AG09319 (cell line): ENCODE measurements at regions not wholly inside any gene's neighbourhood (a gene's known extent, or its start where the extent isn't known, plus 50 kb on each side); places are given as distances from the start of the nearest gene placed in this dataset.

ENCODE experiments used
- DNase-seq: peaks from one replicate; pipeline ENCODE4 v3.0.0-alpha.2; 2010; ENCODE audit warnings: low read depth; ENCODE audit errors: extremely low read depth
- TF ChIP-seq, protein P1 (sequence below): IDR thresholded peaks from 2 replicates; pipeline ENCODE4 v1.5.1; 2011; ENCODE audit warnings: low read depth, mild to moderate bottlenecking, inconsistent platforms, low read length, moderate library complexity

DNA sequence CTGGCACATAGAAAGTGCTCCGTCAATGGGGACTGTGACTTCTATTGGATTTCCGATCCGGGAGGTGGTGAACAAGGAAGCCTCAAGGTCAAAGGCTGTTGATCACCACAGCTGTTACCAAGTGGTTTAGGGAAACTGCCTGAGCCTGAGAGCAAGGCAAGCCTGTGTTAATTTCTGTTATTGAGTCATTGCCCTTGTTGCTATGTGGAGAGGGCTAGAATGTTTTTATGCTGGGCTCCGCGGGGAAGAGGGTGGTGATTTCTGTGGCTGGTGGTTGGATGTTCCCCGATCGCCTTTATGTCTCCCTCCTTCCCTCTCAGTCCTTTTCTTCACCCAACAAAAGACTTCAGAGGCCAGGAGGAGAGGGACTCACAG lies 108.5 kb upstream of the ALX4 start:
- no peak for DNase-seq
- TF ChIP-seq, protein P1, sequence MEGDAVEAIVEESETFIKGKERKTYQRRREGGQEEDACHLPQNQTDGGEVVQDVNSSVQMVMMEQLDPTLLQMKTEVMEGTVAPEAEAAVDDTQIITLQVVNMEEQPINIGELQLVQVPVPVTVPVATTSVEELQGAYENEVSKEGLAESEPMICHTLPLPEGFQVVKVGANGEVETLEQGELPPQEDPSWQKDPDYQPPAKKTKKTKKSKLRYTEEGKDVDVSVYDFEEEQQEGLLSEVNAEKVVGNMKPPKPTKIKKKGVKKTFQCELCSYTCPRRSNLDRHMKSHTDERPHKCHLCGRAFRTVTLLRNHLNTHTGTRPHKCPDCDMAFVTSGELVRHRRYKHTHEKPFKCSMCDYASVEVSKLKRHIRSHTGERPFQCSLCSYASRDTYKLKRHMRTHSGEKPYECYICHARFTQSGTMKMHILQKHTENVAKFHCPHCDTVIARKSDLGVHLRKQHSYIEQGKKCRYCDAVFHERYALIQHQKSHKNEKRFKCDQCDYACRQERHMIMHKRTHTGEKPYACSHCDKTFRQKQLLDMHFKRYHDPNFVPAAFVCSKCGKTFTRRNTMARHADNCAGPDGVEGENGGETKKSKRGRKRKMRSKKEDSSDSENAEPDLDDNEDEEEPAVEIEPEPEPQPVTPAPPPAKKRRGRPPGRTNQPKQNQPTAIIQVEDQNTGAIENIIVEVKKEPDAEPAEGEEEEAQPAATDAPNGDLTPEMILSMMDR, result no peak

DNA sequence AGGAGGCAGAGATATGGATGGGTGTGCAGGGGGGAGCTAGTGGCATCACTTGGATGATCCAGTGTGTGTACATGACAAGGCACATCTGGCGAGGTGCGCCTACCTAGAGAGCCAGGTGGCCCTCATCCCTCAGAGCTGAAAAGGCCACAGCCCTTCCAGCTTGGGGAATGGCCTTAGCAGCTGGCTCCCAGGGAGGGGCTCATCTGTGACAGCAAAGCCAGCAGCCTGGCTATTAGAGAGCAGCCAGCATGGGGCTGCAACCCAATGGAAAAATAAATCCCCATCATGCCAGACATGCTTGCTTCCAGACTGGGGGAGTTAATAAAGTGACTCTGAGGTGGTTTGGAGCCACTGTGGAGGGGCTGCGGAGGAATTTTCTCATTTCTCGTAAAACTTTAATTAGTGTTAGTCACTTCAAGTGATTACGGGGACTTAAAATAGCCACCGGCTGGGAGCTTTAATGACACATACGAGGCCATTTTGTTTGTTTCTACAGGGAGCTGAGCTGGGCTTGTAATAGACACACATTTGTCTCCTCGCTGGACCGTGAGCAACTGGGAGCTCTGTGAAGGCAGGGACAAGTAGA lies 111.2 kb upstream of the ALX4 start:
- no peak for DNase-seq
- TF ChIP-seq, protein P1, result no peak

DNA sequence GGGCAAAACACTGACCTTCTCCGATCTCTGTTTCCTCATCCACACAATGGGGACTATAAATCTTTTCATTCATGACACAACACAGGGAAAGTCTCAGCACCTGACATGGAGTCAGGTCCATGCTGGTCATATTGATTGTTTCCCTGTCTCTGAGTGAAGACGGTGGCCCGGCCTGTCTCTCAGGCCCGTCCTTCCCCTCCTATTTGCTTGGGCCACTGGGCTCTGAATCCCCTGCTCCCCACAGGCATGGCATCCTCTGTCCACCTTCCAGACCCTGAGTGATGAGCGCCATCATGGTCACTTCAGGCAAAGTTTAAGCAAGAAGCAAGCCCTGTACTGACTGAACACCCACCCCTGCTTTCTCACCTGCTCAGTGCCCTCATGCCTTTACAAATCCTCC lies 113.3 kb upstream of the ALX4 start:
- TF ChIP-seq, protein P1, result no peak

DNA sequence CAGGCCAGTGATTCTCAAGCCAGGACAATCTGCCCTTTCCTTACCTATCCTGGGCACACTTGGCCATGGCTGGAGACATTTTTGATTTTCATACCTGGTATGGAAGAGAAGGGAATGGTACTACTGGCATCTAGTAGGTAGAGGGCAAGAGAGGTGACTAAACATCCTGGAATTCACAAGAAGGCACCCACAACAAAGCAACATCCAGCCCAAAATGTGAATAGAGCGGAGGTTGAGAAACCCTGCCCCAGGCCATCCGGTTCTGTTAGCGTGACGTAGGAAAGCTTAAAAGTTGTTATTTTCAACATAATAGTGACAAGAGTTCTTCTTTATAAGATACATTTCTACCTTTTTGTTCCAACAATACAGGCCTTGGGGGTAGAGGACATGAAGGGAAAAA lies 114.9 kb upstream of the ALX4 start:
- TF ChIP-seq, protein P1, result no peak
- no peak for DNase-seq

More for the DNA sequence above, 113.3 kb upstream of the ALX4 start:
- DNase-seq, result no peak

DNA sequence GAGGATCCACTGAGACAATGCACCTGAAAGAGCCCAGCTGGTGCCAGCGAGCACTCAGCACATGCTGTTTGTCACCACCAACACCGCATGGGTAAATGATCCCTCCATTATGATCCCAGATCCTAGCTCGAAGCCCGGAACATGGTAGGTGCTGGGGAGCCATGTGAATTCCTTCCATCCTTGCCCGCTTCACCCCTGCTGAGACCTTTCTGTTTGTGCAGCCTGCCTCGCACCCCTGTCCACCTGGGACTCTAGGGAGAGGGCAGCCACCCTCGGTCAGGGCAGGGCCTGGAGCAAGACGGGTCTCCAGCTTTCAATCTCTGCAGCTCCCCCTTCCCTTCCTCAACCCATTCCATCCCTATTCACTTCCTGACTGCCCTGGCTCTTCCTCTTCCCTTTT lies 116.2 kb upstream of the ALX4 start:
- DNase-seq, result no peak
- TF ChIP-seq, protein P1, result no peak

DNA sequence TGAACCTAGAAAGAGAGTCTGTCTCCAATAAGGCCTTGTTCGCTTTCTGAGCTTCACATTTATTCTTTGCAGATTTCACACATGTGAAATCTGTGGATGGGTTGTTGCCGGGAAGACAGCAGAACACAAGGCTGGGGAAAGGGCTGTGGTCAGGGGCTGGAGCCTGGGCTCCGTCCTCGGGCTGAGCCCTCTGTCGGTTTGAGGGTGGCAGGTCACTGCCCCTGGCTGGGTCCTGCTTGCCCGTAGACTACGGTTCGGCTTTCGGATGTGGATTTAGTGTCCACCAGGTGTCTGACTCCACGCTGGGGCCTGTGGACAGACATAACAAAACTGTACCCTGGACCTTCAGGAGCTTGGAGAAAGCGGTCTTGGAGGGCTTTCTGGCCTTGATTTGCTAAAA lies 117.0 kb upstream of the ALX4 start:
- TF ChIP-seq, protein P1, result no peak
- no peak for DNase-seq

DNA sequence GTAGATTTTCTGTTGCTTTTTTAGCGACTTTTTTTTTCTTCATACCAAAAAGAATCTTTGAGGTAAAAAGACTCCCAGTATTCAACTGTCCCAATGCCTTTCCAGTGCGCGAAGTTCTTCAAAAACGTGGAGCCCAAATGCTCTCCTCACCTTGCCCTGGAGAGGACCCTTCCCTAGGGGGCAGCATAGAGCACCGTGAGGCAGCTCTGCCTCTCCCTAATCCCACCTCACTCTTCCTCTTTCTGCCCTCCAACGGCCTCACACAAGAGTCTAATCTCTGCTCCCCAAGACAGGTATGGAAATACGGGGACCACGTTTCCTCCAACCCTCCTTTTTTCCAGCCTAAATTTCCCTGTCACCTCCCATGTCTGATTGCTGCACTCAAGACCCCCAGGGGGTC lies 117.5 kb upstream of the ALX4 start:
- DNase-seq, result no peak
- TF ChIP-seq, protein P1, result peak; percentile 24
